CD14-positive monocyte (primary cell): ENCODE measurements at regions not wholly inside any gene's neighbourhood (a gene's known extent, or its start where the extent isn't known, plus 50 kb on each side); places are given as distances from the start of the nearest gene placed in this dataset.

ENCODE experiments used
- DNase-seq, 3 donors: peaks; one replicate each; pipeline ENCODE4 v3.0.0-alpha.2; 2011 to 2022
- H2AFZ ChIP-seq: 2 replicates; pipeline ENCODE4 v1.6.0; 2012; ENCODE audit warnings: mild to moderate bottlenecking, low read depth, low read length, inconsistent platforms; ENCODE audit not compliant: insufficient read depth, poor library complexity, severe bottlenecking
- H3K27ac ChIP-seq, 2 donors: 1 replicate in 1 of 2; 2 replicates in 1 of 2; pipeline ENCODE4 v1.5.1; 2012 to 2013; ENCODE audit warnings: low read length in 2 of 2, control low read depth in 1 of 2, inconsistent platforms in 1 of 2, low read depth in 1 of 2, mild to moderate bottlenecking in 1 of 2
- H3K27me3 ChIP-seq, 2 donors: one replicate each; pipeline versions ENCODE4 v1.6.0 to v1.6.1; 2011 to 2013; ENCODE audit warnings: low read length in 2 of 2; ENCODE audit not compliant: control insufficient read depth in 2 of 2, insufficient read depth in 2 of 2
- H3K36me3 ChIP-seq, 2 donors: replicated peaks in 1 of 2; 1 replicate in 1 of 2; 2 replicates in 1 of 2; pipeline versions ENCODE4 v1.5.1 to v1.6.1; 2012 to 2013; ENCODE audit warnings: low read length in 2 of 2, control low read depth in 1 of 2, inconsistent platforms in 1 of 2, mild to moderate bottlenecking in 1 of 2; ENCODE audit not compliant: insufficient read depth in 2 of 2, control insufficient read depth in 1 of 2
- H3K4me1 ChIP-seq, 2 donors: 1 replicate in 1 of 2; 2 replicates in 1 of 2; pipeline versions ENCODE4 v1.5.1 to v1.6.1; 2012 to 2013; ENCODE audit warnings: low read length in 2 of 2, control low read depth in 1 of 2, inconsistent platforms in 1 of 2, mild to moderate bottlenecking in 1 of 2, moderate library complexity in 1 of 2; ENCODE audit not compliant: insufficient read depth in 2 of 2, control insufficient read depth in 1 of 2
- H3K4me2 ChIP-seq: replicated peaks from 2 replicates; pipeline ENCODE3; 2012; ENCODE audit warnings: low read length, moderate library complexity, mild to moderate bottlenecking; ENCODE audit not compliant: poor library complexity, severe bottlenecking; ENCODE audit errors: extremely low read depth
- H3K4me3 ChIP-seq, 3 experiments: fragments of 200-600 bp in 1 of 3; sonication (generic) in 1 of 3; replicated peaks in 1 of 3; 1 replicate in 2 of 3; 2 replicates in 1 of 3; pipeline ENCODE4 v1.5.1; 2011 to 2013; ENCODE audit warnings: low read length in 3 of 3, mild to moderate bottlenecking in 3 of 3, control low read depth in 2 of 3, low read depth in 2 of 3, inconsistent platforms in 1 of 3, moderate library complexity in 1 of 3
- H3K79me2 ChIP-seq: 2 replicates; pipeline ENCODE4 v1.6.0; 2012; ENCODE audit warnings: mild to moderate bottlenecking, control low read depth, inconsistent platforms, low read length, moderate library complexity; ENCODE audit not compliant: insufficient read depth
- H3K9ac ChIP-seq: 2 replicates; pipeline ENCODE4 v1.6.0; 2017; ENCODE audit warnings: low read length, mild to moderate bottlenecking; ENCODE audit not compliant: insufficient read depth, poor library complexity, severe bottlenecking
- H3K9me3 ChIP-seq, 2 donors: replicated peaks in 1 of 2; 1 replicate in 1 of 2; 2 replicates in 1 of 2; pipeline versions ENCODE4 v1.5.1 to v1.6.1; 2012 to 2013; ENCODE audit warnings: low read length in 2 of 2, control low read depth in 1 of 2; ENCODE audit not compliant: control insufficient read depth in 1 of 2, insufficient read depth in 1 of 2
- H4K20me1 ChIP-seq: 2 replicates; pipeline ENCODE4 v1.6.0; 2012; ENCODE audit warnings: mild to moderate bottlenecking, low read length, control low read depth, moderate library complexity; ENCODE audit not compliant: insufficient read depth
- H3K27ac Mint-ChIP-seq, 7 donors: one replicate each; pipeline ENCODE4 v1.8.0; 2020; ENCODE audit warnings: mild to moderate bottlenecking in 7 of 7, mixed read lengths in 7 of 7, moderate library complexity in 6 of 7, inconsistent platforms in 2 of 7
- H3K27me3 Mint-ChIP-seq, 3 donors: one replicate each; pipeline ENCODE4 v1.8.0; 2021 to 2022; ENCODE audit warnings: low read depth in 3 of 3, mild to moderate bottlenecking in 3 of 3, mixed read lengths in 3 of 3, moderate library complexity in 3 of 3, inconsistent platforms in 1 of 3
- H3K36me3 Mint-ChIP-seq, 2 donors: one replicate each; pipeline ENCODE4 v1.8.0; 2020; ENCODE audit warnings: mixed read lengths in 2 of 2, inconsistent platforms in 1 of 2, mild to moderate bottlenecking in 1 of 2
- H3K4me1 Mint-ChIP-seq: one replicate; pipeline ENCODE4 v1.8.0; 2020; ENCODE audit warnings: mild to moderate bottlenecking, mixed read lengths
- H3K4me3 Mint-ChIP-seq, 2 donors: one replicate each; pipeline ENCODE4 v1.8.0; 2020; ENCODE audit warnings: mild to moderate bottlenecking in 2 of 2, mixed read lengths in 2 of 2, moderate library complexity in 1 of 2
- H3K9me3 Mint-ChIP-seq, 7 donors: one replicate each; pipeline ENCODE4 v1.8.0; 2020 to 2022; ENCODE audit warnings: mixed read lengths in 7 of 7, mild to moderate bottlenecking in 6 of 7, moderate library complexity in 6 of 7, inconsistent platforms in 2 of 7
- CTCF ChIP-seq: fragments of 200-600 bp; IDR thresholded peaks from one replicate; pipeline ENCODE4 v1.8.0; 2022; ENCODE audit warnings: antibody characterized with exemption, mild to moderate bottlenecking
- WGBS: methylation state at CpG from one replicate; pipeline ENCODE4 v1.1.5; 2013; ENCODE audit warnings: missing lambda C conversion rate; ENCODE audit not compliant: insufficient coverage; 5-methylcytosine and 5-hydroxymethylcytosine counted together
- intact Hi-C, 2 donors: fragments of 100-400 bp; cut with micrococcal nuclease; formaldehyde crosslinking; loops; one replicate each; pipeline versions ENCODE4 v1.15.0 to v1.15.1; 2023

GRCh38 chr6:44542401-44543116, 155.1 kb downstream of the CDC5L start:
- H3K27ac Mint-ChIP-seq: peak overlapping the region in 1 of 7 donors; percentile 46
- no peaks in the 10 kb centered on the region for H3K36me3 Mint-ChIP-seq
- H3K4me1 Mint-ChIP-seq: peaks cover 23% of the 10 kb centered on the region
- WGBS: 97% methylated on average over 14 of the region's 21 CpGs
- no peak for DNase-seq
- Histone ChIP-seq H3K27me3 (no peaks in the 10 kb centered on the region), H3K9me3 (peaks cover 0 to 4% of the 10 kb centered on the region in 2 donors), H3K79me2 (no peaks in the 10 kb centered on the region), H3K36me3 (no peaks in the 10 kb centered on the region), H2AFZ (no peak overlapping the region), H3K4me3 (no peak overlapping the region), H3K4me1 (peaks cover 18 to 19% of the 10 kb centered on the region in 2 donors), H4K20me1 (no peaks in the 10 kb centered on the region), H3K4me2 (no peak overlapping the region), H3K9ac (no peak overlapping the region), H3K27ac (no peak overlapping the region)
- H3K27me3 Mint-ChIP-seq: peaks cover 1 to 2% (median 2%) of the 10 kb centered on the region in 3 donors
- peaks cover under 1 to 7% (median 3%) of the 10 kb centered on the region in 7 donors for H3K9me3 Mint-ChIP-seq
- H3K4me3 Mint-ChIP-seq: no peak overlapping the region
- intact Hi-C loops: no loop called here
- no peak for TF ChIP-seq CTCF

GRCh38 chr6:44543664-44544063, 156.2 kb downstream of the CDC5L start:
- no peak overlapping the region for H3K4me2 ChIP-seq
- Mint-ChIP-seq H3K36me3 (no peaks in the 10 kb centered on the region), H3K9me3 (peaks cover 0 to 7% (median 3%) of the 10 kb centered on the region in 7 donors), H3K27ac (no peak overlapping the region), H3K4me3 (no peak overlapping the region), H3K4me1 (peaks cover 18% of the 10 kb centered on the region), H3K27me3 (peaks cover 1 to 4% (median 2%) of the 10 kb centered on the region in 3 donors)
- peaks cover 15 to 17% of the 10 kb centered on the region in 2 donors for H3K4me1 ChIP-seq
- WGBS: 80% methylated on average over 1 of the region's 3 CpGs
- H3K9ac ChIP-seq: no peak overlapping the region
- no peak for DNase-seq
- no peaks in the 10 kb centered on the region for H4K20me1 ChIP-seq
- H3K27me3 ChIP-seq: no peaks in the 10 kb centered on the region
- peaks cover 0 to 4% of the 10 kb centered on the region in 2 donors for H3K9me3 ChIP-seq
- no peak for TF ChIP-seq CTCF
- H3K4me3 ChIP-seq: no peak overlapping the region
- H3K79me2 ChIP-seq: no peaks in the 10 kb centered on the region
- H3K36me3 ChIP-seq: no peaks in the 10 kb centered on the region
- H3K27ac ChIP-seq: no peak overlapping the region
- H2AFZ ChIP-seq: no peak overlapping the region
- intact Hi-C loops: no loop called here
